Stimulated activated CD8-positive, alpha-beta memory T cell treated with anti-CD3 and anti-CD28 coated beads, Interleukin-7, amount 100 ng/mL, for 4 hours (primary cell): ENCODE measurements at regions not wholly inside any gene's neighbourhood (a gene's known extent, or its start where the extent isn't known, plus 50 kb on each side); places are given as distances from the start of the nearest gene placed in this dataset.

ENCODE experiments used
- DNase-seq, 2 donors: peaks; one replicate each; pipeline ENCODE4 v3.0.0-alpha.2; 2020; ENCODE audit warnings: low read depth in 2 of 2

GRCh38 chr3:17985658-17986347, 243.4 kb upstream of the TBC1D5 start:
- no peak for DNase-seq

GRCh38 chr3:17983106-17983505, 240.7 kb upstream of the TBC1D5 start:
- no peak for DNase-seq

GRCh38 chr3:17982211-17982880, 239.9 kb upstream of the TBC1D5 start:
- no peak for DNase-seq

GRCh38 chr3:17980863-17981262, 238.4 kb upstream of the TBC1D5 start:
- DNase-seq = no peak

- no peak for DNase-seq
Observed at GRCh38 chr3:17979911-17980310, 237.5 kb upstream of the TBC1D5 start.

GRCh38 chr3:17979252-17979651, 236.8 kb upstream of the TBC1D5 start:
- DNase-seq = no peak

GRCh38 chr3:17974206-17974841, 231.9 kb upstream of the TBC1D5 start:
- no peak for DNase-seq

- no peak for DNase-seq
Observed at GRCh38 chr3:17972959-17973906, 230.8 kb upstream of the TBC1D5 start.

- DNase-seq = no peak
Observed at GRCh38 chr3:17972476-17972875, 230.0 kb upstream of the TBC1D5 start.

- no peak for DNase-seq
Observed at GRCh38 chr3:17972030-17972429, 229.6 kb upstream of the TBC1D5 start.

- no peak for DNase-seq
Observed at GRCh38 chr3:17969985-17970568, 227.6 kb upstream of the TBC1D5 start.

GRCh38 chr3:17969244-17969643, 226.8 kb upstream of the TBC1D5 start:
- DNase-seq = no peak

GRCh38 chr3:17967953-17968607, 225.6 kb upstream of the TBC1D5 start:
- DNase-seq = no peak

- DNase-seq = no peak
Observed at GRCh38 chr3:17967111-17967510, 224.7 kb upstream of the TBC1D5 start.

GRCh38 chr3:17965331-17965730, 222.9 kb upstream of the TBC1D5 start:
- DNase-seq = no peak

- no peak for DNase-seq
Observed at GRCh38 chr3:17964108-17964507, 221.7 kb upstream of the TBC1D5 start.

GRCh38 chr3:17955411-17955810, 213.0 kb upstream of the TBC1D5 start:
- no peak for DNase-seq

GRCh38 chr3:17954801-17955200, 212.4 kb upstream of the TBC1D5 start:
- no peak for DNase-seq

- no peak for DNase-seq
Observed at GRCh38 chr3:17951241-17951640, 208.8 kb upstream of the TBC1D5 start.

- no peak for DNase-seq
Observed at GRCh38 chr3:17949101-17949500, 206.7 kb upstream of the TBC1D5 start.

GRCh38 chr3:17947833-17948232, 205.4 kb upstream of the TBC1D5 start:
- DNase-seq = no peak
